GM23248 (cell line): ENCODE measurements at regions not wholly inside any gene's neighbourhood (a gene's known extent, or its start where the extent isn't known, plus 50 kb on each side); places are given as distances from the start of the nearest gene placed in this dataset.

Source experiments
- EZH2 ChIP-seq: fragments of 200-600 bp; sonication (generic); IDR thresholded peaks from 2 replicates; pipeline ENCODE4 v1.6.1; 2018; ENCODE audit warnings: antibody characterized with exemption, mild to moderate bottlenecking; ENCODE audit not compliant: insufficient read depth, poor library complexity, severe bottlenecking
- EZH2phosphoT487 ChIP-seq: fragments of 200-600 bp; sonication (generic); IDR thresholded peaks from 2 replicates; pipeline ENCODE4 v1.6.1; 2018; ENCODE audit warnings: antibody characterized with exemption, moderate library complexity, mild to moderate bottlenecking, low read depth; ENCODE audit not compliant: insufficient read depth

- TF ChIP-seq EZH2 (no peak), EZH2phosphoT487 (no peak)
Measured at GRCh38 chr15:59779110-59779509, 90.0 kb upstream of the BNIP2 start.
